Immature natural killer cell (primary cell): ENCODE measurements at regions not wholly inside any gene's neighbourhood (a gene's known extent, or its start where the extent isn't known, plus 50 kb on each side); places are given as distances from the start of the nearest gene placed in this dataset.
A peak's percentile ranks its signal among the peaks of the same experiment; 100 is the strongest.

Experiments
- DNase-seq, 3 donors: peaks; one replicate each; pipeline ENCODE4 v3.0.0; 2022; ENCODE audit warnings: mixed read lengths in 1 of 3
- H3K27ac Mint-ChIP-seq, 6 donors: one replicate each; pipeline ENCODE4 v1.8.0; 2020; ENCODE audit warnings: mixed read lengths in 6 of 6, mild to moderate bottlenecking in 5 of 6, inconsistent platforms in 4 of 6, moderate library complexity in 3 of 6
- H3K27me3 Mint-ChIP-seq, 3 donors: one replicate each; pipeline ENCODE4 v1.8.0; 2020 to 2021; ENCODE audit warnings: low read depth in 3 of 3, mild to moderate bottlenecking in 3 of 3, mixed read lengths in 3 of 3, moderate library complexity in 3 of 3, inconsistent platforms in 1 of 3
- H3K36me3 Mint-ChIP-seq, 3 donors: one replicate each; pipeline ENCODE4 v1.8.0; 2020; ENCODE audit warnings: mixed read lengths in 3 of 3, inconsistent platforms in 2 of 3, mild to moderate bottlenecking in 2 of 3
- H3K4me1 Mint-ChIP-seq, 2 donors: one replicate each; pipeline ENCODE4 v1.8.0; 2020; ENCODE audit warnings: inconsistent platforms in 2 of 2, mild to moderate bottlenecking in 2 of 2, mixed read lengths in 2 of 2, moderate library complexity in 1 of 2
- H3K4me3 Mint-ChIP-seq, 5 donors: one replicate each; pipeline ENCODE4 v1.8.0; 2020; ENCODE audit warnings: mild to moderate bottlenecking in 5 of 5, mixed read lengths in 5 of 5, inconsistent platforms in 3 of 5, moderate library complexity in 3 of 5
- H3K9me3 Mint-ChIP-seq, 6 donors: one replicate each; pipeline ENCODE4 v1.8.0; 2020; ENCODE audit warnings: mild to moderate bottlenecking in 6 of 6, mixed read lengths in 6 of 6, inconsistent platforms in 4 of 6, moderate library complexity in 3 of 6

DNA sequence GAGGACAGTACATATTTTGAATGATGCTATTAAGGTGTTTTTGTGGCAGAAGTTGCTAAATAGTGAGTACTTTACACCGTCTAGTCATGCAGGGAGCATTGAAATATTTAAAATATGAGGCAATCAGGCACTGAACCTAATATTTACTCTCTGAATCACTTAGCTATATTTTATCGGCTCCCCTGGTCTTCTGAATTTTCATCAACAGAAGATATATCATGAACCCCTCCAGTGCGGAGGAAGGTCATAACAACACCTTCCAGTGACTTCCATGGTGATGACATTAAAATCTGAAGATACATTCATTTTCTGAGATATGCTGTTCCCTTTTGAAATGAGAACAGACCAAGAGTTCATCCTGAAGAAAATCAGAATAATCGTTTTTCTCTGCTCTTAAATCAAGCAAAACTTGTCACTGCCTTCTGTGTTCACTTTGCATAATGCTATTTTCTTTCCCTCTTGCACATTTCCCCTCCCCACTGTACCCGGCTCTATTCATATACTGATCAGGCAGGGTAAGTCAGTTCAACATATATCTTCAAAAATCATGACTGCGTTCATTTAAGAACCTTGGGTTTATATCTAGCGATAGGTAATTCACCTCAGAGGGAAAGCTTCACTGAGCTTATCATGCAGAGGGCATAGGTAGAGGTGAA lies 729.9 kb upstream of the GYPC start:
- Mint-ChIP-seq H3K36me3 (no peaks in the 10 kb centered on the region), H3K4me1 (no peaks in the 10 kb centered on the region), H3K27me3 (peaks cover 0 to 4% (median 2%) of the 10 kb centered on the region in 3 donors), H3K9me3 (peaks cover 8 to 59% (median 18%) of the 10 kb centered on the region in 6 donors), H3K4me3 (no peak overlapping the region), H3K27ac (no peak overlapping the region)
- DNase-seq = no peak

DNA sequence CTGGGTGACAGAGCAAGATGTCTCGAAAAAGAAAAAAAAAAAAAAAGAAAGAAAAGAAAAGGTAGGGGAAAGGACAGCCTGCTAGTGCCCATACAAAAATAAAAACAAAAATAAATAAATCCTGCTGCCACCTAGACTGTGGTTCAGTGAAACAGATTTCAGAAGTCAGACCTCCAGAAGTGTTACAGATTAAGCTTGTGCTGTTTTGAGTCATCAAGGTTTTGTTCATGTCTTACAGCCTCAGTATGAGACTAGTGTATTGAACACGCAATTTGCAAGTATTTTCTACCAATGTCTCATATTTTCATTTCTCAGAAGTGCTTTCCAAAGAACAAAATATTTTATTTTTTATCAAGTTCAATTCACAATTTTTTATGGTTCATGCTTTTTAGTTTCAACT lies 720.4 kb upstream of the GYPC start:
- H3K27me3 Mint-ChIP-seq = peaks cover 0 to 2% (median 0%) of the 10 kb centered on the region in 3 donors
- no peaks in the 10 kb centered on the region for H3K36me3 Mint-ChIP-seq
- peaks cover 3 to 39% (median 12%) of the 10 kb centered on the region in 6 donors for H3K9me3 Mint-ChIP-seq
- H3K4me3 Mint-ChIP-seq = no peak overlapping the region
- DNase-seq = no peak
- H3K27ac Mint-ChIP-seq = no peak overlapping the region
- H3K4me1 Mint-ChIP-seq = no peaks in the 10 kb centered on the region

DNA sequence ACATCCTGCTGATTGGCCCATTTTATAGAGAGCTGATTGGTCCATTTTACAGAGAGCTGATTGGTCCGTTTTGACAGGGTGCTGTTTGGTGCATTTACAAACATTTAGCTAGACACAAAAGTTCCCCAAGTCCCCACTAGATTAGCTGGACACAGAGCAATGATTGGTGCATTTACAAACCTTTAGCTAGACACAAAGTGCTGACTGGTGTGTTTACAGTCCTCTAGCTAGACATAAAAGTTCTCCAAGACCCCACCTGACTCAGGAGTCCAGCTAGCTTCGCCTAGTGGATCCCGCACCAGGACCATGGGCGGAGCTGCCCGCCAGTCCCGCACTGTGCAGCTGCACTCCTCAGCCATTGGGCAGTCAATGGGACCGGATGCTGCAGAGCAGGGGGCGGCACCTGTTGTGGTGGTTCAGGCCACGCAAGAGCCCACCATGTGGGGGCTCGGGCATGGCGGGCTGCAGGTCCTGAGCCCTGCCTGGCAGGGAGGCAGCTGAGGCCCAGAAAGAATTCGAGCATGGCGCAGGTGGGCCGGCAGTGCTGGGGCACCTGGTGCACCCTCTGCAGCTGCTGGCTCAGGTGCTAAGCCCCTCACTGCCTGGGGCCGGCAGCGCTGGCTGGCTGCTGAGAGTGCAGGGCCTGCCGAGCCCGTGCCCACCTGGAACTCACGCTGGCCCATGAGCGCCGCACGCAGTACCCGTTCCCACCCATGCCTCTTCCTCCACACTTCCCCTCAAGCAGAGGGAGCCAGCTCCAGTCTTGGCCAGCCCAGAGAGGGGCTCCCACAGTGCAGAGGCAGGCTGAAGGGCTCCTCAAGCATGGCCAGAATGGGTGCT lies 713.2 kb upstream of the GYPC start:
- DNase-seq = no peak
- Mint-ChIP-seq H3K27me3 (peaks cover 0 to 3% (median 0%) of the 10 kb centered on the region in 3 donors), H3K27ac (no peak overlapping the region), H3K36me3 (no peaks in the 10 kb centered on the region), H3K4me1 (no peaks in the 10 kb centered on the region), H3K4me3 (no peak overlapping the region), H3K9me3 (peaks cover 9 to 47% (median 22%) of the 10 kb centered on the region in 6 donors)

DNA sequence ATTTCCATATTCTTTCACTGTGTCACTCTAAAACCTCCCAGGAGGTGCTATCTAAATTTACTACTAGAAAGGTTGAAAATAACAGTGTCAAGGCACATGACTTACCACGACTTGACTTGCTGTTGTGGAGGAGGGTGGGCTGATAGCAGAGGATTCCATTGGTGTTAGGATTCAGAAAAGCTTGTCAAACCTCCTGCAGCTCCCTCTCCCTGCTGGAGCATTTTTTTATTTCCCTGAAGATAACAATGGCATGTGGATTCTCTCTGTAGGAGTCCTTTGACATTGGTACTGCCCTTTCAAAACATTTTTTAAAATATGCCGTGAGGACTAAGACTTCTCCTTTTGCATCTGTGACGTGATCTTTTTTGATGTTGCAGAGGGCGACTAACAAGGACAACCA lies 696.9 kb upstream of the GYPC start:
- no peak overlapping the region for H3K4me3 Mint-ChIP-seq
- H3K27ac Mint-ChIP-seq = no peak overlapping the region
- H3K36me3 Mint-ChIP-seq = no peaks in the 10 kb centered on the region
- H3K9me3 Mint-ChIP-seq = peaks cover 2 to 22% (median 8%) of the 10 kb centered on the region in 6 donors
- peaks cover 0 to 2% (median 0%) of the 10 kb centered on the region in 3 donors for H3K27me3 Mint-ChIP-seq
- DNase-seq = no peak
- H3K4me1 Mint-ChIP-seq = no peaks in the 10 kb centered on the region

DNA sequence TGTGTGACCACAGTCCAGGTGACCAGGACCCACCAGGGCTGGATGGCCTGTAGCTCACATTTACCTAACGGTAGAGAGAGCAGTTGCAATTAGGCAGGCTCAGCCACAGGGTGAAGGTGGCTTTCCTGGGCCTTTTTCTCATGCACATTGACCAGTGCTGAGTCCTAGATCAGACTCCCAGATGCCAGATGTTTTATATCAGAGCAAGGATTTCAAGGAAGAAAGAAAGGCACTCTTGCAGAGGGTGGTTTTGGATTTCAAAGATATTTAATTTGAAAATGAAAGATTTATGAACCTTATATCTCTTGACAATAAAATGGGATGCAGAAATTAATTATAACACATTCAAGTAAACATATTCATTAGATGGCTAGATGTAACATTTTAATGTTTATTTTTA lies 694.2 kb upstream of the GYPC start:
- no peak overlapping the region for H3K4me3 Mint-ChIP-seq
- H3K4me1 Mint-ChIP-seq = no peaks in the 10 kb centered on the region
- H3K9me3 Mint-ChIP-seq = peaks cover 4 to 25% (median 6%) of the 10 kb centered on the region in 6 donors

DNA sequence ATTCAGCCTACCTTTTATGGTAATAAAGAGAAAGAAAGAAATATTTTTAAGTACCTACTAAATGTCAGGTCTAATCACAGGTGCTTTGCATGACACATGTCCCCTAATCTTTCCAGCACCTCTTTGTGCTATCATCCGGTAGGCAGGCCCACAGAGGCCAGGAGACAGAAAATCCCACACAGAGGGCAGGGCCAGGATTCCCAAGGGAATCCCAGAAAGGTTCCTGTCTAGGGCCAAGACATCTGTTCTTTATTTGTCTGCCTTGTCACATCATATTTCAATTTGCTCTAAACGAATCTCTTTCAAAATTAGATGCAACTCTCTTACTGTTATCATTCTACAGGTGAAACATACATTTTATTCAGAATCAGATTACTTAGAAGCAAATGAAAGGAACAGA lies 676.1 kb upstream of the GYPC start:
- Mint-ChIP-seq H3K27ac (no peak overlapping the region), H3K4me3 (no peak overlapping the region), H3K4me1 (no peaks in the 10 kb centered on the region), H3K27me3 (peaks cover 0 to 1% (median 0%) of the 10 kb centered on the region in 3 donors), H3K9me3 (peaks cover 0 to 18% (median 3%) of the 10 kb centered on the region in 6 donors), H3K36me3 (no peaks in the 10 kb centered on the region)
- no peak for DNase-seq

More for the DNA sequence above, 694.2 kb upstream of the GYPC start:
- Mint-ChIP-seq H3K27ac (no peak overlapping the region), H3K36me3 (no peaks in the 10 kb centered on the region), H3K27me3 (peaks cover 0 to 1% (median 0%) of the 10 kb centered on the region in 3 donors)
- no peak for DNase-seq

DNA sequence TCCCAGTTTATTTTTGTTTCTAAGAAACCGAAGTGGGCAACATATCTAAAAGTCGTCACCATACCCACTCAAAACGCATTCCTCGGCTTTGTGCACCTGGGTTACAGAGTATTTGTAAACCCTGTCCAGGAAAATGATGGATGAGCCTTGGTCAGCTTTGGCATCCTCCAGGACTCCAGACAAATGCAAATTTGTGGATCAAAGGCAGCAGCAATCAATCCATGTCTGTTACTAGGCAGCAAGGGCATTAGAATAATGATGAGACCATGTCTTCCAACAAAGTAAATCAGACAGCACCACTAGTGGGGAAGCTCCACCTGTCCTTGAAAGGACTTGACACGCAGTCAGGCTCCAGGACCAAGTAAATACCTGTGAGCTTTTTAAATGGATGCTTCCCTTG lies 672.6 kb upstream of the GYPC start:
- H3K27me3 Mint-ChIP-seq = peaks cover 0 to 4% (median 0%) of the 10 kb centered on the region in 3 donors
- H3K36me3 Mint-ChIP-seq = no peaks in the 10 kb centered on the region
- H3K9me3 Mint-ChIP-seq = peaks cover 0 to 18% (median 7%) of the 10 kb centered on the region in 6 donors
- H3K4me3 Mint-ChIP-seq = no peak overlapping the region
- H3K27ac Mint-ChIP-seq = no peak overlapping the region
- no peak for DNase-seq
- no peaks in the 10 kb centered on the region for H3K4me1 Mint-ChIP-seq

DNA sequence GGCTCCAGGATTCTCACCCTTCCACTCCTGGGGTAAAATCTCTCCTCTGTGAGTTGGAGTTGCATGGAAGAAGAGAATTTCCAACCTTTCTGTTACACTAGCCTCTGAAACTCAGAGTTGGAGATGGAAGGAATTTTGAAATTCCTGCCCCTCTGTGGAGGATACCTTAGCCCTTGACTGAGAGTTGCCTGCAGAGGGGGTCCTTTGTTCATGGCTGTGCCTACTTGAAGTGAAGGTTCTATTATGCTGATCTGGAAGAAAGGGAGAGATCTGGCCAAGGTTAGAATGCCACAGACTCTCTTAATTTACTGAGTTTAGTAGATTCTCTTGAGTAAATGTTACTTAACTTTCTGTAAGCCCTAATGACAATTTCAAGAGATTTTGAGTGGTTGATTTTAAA lies 626.6 kb upstream of the GYPC start:
- Mint-ChIP-seq H3K27ac (no peak overlapping the region), H3K4me3 (no peak overlapping the region), H3K4me1 (no peaks in the 10 kb centered on the region), H3K9me3 (peaks cover 2 to 27% (median 7%) of the 10 kb centered on the region in 6 donors), H3K36me3 (peaks cover 0 to 3% (median 0%) of the 10 kb centered on the region in 3 donors), H3K27me3 (peaks cover 0 to 2% (median 0%) of the 10 kb centered on the region in 3 donors)
- no peak for DNase-seq

DNA sequence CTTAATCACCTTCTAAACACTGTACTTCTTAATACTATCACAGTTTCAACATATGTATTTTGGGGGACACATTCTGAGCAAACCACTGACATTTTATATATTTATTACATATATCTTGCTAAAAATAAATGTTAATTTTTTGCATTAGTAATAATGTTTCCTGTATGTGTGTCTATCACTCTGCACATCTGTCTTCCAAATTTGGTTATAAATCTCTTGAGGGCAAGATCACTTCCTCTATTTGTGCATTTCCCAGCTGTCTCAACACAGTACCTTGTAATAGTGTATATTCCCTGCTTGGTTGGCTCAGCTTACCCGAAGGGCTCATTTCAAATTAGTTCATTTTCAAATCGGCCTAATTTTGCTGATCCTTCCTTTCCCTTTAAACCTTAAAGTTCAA lies 617.1 kb upstream of the GYPC start:
- Mint-ChIP-seq H3K4me3 (no peak overlapping the region), H3K9me3 (peaks cover 0 to 10% (median 5%) of the 10 kb centered on the region in 6 donors), H3K27me3 (no peaks in the 10 kb centered on the region), H3K27ac (no peak overlapping the region), H3K36me3 (no peaks in the 10 kb centered on the region), H3K4me1 (no peaks in the 10 kb centered on the region)
- DNase-seq = no peak

DNA sequence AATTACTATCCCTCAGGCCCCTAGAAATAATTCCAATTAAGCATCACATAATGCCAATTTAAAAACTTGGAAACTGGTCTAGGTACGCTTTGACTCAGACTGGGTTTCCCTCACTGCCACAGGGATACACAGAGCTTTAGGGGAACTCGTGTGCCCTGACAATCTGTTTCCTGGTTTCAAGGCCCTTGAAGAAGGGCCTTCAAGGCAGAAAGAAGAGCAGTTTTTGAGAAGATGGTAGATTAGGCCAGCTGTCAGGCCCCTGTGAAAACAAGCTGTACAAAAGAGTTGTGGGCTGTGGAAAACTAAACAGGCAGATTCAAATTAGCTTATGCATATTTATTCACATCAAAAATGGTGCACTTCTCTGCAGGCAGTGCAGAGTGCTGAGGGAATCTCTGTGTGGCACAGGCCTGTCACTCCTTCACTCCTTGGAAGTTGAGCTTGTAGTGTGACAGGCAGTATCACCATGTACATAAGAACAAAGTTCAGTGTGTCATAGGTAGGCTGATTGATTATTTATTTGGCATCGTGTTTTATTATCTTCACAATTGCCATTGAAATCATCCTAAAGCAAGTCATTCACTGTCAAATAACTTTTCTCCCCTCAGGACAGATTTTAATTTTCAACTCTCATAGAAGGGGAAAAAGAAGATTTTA lies 614.4 kb upstream of the GYPC start:
- H3K36me3 Mint-ChIP-seq = no peaks in the 10 kb centered on the region
- H3K9me3 Mint-ChIP-seq = peaks cover 0 to 5% (median 1%) of the 10 kb centered on the region in 6 donors

DNA sequence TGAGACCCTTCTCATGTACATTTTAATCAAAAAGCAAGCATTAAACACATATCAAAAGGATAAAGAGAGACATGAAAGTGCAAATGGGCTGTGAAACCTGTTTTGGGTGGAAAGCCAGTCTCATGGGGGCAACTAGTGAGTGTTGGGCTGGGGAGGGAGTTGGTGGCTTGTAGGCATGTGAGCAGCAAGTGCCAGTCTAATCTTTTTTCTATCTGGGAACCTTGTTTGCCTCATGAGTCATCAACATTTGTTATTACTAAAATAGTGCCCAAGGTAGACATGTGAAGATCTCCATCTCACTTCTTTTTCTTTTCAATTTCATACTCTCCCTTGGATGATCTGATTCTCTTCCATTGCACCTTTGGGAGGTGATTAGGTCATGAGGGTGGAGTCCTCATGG lies 613.9 kb upstream of the GYPC start:
- no peak for DNase-seq
- no peak overlapping the region for H3K4me3 Mint-ChIP-seq
- no peaks in the 10 kb centered on the region for H3K4me1 Mint-ChIP-seq
- no peaks in the 10 kb centered on the region for H3K27me3 Mint-ChIP-seq
- H3K9me3 Mint-ChIP-seq = peaks cover 0 to 8% (median 1%) of the 10 kb centered on the region in 6 donors
- no peaks in the 10 kb centered on the region for H3K36me3 Mint-ChIP-seq
- no peak overlapping the region for H3K27ac Mint-ChIP-seq

More for the DNA sequence above, 614.4 kb upstream of the GYPC start:
- Mint-ChIP-seq H3K27me3 (no peaks in the 10 kb centered on the region), H3K27ac (no peak overlapping the region), H3K4me3 (no peak overlapping the region), H3K4me1 (no peaks in the 10 kb centered on the region)
- DNase-seq = no peak

DNA sequence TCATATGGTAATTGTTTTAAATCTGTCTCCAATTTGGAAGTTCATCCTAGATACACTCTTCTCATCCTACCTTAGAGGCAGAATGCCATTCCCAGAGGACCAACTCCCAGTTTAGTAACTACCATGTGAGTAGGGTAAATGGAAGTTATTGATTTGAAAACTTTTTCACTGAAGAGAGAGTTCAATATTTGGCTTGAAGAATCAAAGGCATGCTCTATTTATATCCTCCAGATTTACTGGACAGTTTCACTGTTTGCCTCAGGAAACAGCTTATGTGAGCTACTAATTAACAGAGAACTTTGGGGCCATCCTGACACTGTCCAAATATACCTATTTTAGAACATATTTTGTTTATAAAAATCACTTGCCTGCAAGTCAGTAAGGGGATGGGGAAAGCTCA lies 607.2 kb upstream of the GYPC start:
- Mint-ChIP-seq H3K27ac (no peak overlapping the region), H3K36me3 (no peaks in the 10 kb centered on the region)

DNA sequence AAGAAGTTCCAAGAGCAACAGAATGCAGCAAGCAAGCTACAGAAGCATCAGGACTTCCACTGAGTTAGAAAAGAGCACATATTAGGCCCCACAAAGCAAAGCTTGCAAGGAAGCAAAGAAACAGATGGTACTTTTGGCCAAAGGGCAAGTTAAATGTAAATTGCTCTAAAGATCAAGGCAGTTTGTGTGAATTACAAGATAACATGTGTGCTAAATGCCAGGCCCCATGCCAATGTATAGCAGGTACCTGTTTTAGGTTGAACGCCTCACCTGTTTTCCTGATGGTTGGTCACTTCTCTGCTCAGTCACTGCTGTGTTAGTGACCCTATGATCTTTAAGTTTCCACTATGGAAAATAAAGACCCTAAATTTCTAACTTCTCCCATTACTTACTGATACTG lies 606.5 kb upstream of the GYPC start:
- Mint-ChIP-seq H3K27ac (no peak overlapping the region), H3K27me3 (no peaks in the 10 kb centered on the region), H3K4me1 (no peaks in the 10 kb centered on the region), H3K9me3 (peaks cover 1 to 47% (median 19%) of the 10 kb centered on the region in 6 donors), H3K36me3 (no peaks in the 10 kb centered on the region), H3K4me3 (peak overlapping the region in 1 of 5 donors; percentile 5)
- no peak for DNase-seq

More for the DNA sequence above, 607.2 kb upstream of the GYPC start:
- peaks cover 1 to 39% (median 15%) of the 10 kb centered on the region in 6 donors for H3K9me3 Mint-ChIP-seq
- DNase-seq = no peak
- no peaks in the 10 kb centered on the region for H3K27me3 Mint-ChIP-seq
- H3K4me1 Mint-ChIP-seq = no peaks in the 10 kb centered on the region
- no peak overlapping the region for H3K4me3 Mint-ChIP-seq
